Hepatocyte (in vitro differentiated cells): ENCODE measurements at regions not wholly inside any gene's neighbourhood (a gene's known extent, or its start where the extent isn't known, plus 50 kb on each side); places are given as distances from the start of the nearest gene placed in this dataset.

Experiments
- EZH2 ChIP-seq: fragments of 200-600 bp; sonication (generic); IDR thresholded peaks from 2 replicates; pipeline ENCODE4 v1.6.1; 2016; ENCODE audit warnings: antibody characterized with exemption, mild to moderate bottlenecking, borderline replicate concordance
- EZH2phosphoT487 ChIP-seq: fragments of 200-600 bp; sonication (generic); IDR thresholded peaks from one replicate; pipeline ENCODE4 v1.6.1; 2018; ENCODE audit warnings: antibody characterized with exemption, mild to moderate bottlenecking, low read depth, moderate library complexity; ENCODE audit not compliant: unreplicated experiment, severe bottlenecking
- TF ChIP-seq, protein P1 (sequence below): fragments of 200-600 bp; sonication (generic); IDR thresholded peaks from 2 replicates; pipeline ENCODE4 v1.5.1; 2016; ENCODE audit warnings: antibody characterized with exemption, mild to moderate bottlenecking; ENCODE audit not compliant: poor library complexity

DNA sequence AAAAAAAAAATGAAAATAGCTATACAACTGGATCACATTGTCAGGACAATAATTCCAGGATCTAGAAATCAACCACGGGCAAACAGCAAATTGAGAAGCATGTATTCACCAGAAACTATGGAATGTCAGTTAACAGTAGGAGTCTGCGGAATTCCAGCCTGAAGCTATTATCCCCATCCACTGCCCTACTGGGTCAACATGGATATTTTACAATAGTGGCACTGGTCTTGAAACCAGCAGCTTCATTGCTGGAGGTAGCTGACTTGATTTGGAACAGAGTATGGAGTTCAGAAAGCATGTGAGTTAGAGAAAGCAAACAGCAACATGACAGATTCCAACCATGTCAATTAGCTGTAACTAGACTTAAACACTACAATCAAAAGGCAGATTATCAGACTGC lies 55.7 kb upstream of the PDE1A start:
- TF ChIP-seq, protein P1, sequence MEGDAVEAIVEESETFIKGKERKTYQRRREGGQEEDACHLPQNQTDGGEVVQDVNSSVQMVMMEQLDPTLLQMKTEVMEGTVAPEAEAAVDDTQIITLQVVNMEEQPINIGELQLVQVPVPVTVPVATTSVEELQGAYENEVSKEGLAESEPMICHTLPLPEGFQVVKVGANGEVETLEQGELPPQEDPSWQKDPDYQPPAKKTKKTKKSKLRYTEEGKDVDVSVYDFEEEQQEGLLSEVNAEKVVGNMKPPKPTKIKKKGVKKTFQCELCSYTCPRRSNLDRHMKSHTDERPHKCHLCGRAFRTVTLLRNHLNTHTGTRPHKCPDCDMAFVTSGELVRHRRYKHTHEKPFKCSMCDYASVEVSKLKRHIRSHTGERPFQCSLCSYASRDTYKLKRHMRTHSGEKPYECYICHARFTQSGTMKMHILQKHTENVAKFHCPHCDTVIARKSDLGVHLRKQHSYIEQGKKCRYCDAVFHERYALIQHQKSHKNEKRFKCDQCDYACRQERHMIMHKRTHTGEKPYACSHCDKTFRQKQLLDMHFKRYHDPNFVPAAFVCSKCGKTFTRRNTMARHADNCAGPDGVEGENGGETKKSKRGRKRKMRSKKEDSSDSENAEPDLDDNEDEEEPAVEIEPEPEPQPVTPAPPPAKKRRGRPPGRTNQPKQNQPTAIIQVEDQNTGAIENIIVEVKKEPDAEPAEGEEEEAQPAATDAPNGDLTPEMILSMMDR: no peak
- TF ChIP-seq EZH2phosphoT487: no peak
- no peak for TF ChIP-seq EZH2
